ENCODE measurements at regions not wholly inside any gene's neighbourhood (a gene's known extent, or its start where the extent isn't known, plus 50 kb on each side); places are given as distances from the start of the nearest gene placed in this dataset.

DNA sequence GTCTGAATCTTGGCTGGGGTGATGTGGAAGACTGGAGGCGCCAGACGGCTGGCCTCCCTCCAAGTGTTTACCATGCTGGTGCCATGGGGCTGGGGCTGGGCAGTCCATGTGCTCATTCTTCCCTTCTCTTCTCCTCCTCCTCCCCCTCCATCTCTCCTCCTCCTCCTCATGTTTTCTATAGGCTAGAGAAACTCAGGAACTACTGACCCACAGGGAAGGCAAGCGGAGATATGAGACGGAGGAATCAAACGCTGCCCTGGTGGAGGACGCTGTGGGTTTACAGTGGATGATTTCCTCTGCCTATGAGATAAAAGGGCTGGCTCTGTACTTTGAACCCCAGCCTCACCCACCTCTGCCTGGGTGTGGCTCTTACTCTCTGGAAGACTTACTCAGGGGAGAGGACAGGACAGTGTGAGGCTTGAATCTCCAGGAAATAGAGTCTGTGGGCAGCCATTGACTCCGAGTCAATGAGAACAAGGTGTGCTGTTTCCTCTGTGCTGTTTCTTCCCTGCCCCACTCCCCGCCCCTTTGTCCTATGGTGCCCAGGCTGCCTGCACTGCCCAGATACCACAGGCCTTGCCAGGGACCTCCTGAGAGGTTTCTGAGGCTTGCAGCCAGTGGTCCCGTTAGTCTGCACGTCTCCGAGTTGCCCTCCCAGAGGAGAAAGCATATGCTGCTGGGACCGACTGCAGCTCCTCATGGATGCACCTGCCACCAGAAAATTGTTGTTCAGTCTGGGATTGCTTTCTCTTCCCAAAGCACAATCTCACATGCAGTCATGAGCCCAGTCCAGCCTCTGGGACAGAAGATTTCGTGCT is 132.6 kb upstream of the ARHGAP5 start:
- peak in 1 of 5 experiments; percentile 24 for DNase-seq

DNA sequence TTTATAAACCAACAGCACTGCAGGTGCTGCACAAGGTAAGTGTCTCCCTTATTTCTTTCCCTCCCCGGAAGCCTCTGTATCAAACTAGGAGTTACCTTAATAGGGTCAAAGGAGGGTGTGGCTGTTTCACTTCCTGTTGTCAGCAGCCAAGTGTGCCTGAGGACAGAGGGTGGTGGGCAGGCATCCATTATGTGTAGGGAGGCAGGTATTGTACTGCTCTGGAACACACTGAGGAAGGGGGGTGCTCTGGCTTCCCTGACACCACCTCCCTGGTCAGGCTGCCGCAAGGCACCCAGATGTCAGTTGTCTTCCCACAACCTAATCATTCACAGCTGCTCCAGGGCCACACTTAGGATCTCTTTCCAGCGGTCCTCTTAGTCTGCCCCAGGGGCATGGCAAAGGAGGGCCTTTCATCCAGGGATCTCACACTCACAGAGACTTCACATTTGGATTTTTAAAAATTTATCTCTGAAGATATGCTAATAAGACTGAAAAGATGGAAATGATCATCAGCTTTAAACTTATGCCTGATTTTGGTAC is 132.0 kb upstream of the ARHGAP5 start:
- DNase-seq = peak in 2 of 5 experiments; percentile 6 to 75

DNA sequence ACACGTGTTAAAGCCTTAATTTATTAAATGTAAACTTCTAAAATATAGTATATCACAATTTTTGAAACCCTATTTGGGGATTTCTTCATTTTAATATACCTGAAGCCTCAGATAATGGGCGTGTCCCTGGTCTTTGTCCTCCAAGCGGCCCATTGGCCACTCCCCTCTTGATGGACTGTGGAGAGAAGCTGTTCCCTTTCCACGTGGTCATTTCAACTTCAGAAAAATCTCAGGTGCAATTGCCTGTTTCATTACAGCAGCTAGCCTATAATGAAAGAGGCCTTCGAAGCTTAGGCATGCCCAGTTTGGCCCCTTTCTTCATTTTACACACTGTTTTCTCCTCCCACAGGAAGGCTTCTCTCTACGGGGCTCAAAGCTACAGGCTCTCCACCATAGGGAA is 131.4 kb upstream of the ARHGAP5 start:
- no peak for DNase-seq

DNA sequence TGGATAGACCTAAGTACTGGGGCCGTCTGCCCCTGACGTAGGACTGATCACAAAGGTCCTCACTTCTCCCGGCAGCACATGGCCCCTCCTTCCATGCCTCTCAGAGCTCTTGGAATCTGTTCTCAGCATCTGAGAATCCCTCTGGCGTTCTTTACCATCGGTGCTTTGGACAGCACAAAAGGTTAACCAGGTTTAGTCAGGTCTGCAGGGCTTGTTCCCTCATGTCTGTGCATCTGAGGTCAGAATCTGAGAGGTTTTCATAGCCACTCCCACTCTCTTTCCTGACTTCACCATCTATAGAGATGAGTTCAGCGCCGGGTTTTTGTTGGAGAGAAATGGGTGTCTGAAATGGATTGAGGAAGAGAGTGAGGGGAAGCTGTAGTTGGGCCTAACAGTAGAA is 130.0 kb upstream of the ARHGAP5 start:
- no peak for DNase-seq

DNA sequence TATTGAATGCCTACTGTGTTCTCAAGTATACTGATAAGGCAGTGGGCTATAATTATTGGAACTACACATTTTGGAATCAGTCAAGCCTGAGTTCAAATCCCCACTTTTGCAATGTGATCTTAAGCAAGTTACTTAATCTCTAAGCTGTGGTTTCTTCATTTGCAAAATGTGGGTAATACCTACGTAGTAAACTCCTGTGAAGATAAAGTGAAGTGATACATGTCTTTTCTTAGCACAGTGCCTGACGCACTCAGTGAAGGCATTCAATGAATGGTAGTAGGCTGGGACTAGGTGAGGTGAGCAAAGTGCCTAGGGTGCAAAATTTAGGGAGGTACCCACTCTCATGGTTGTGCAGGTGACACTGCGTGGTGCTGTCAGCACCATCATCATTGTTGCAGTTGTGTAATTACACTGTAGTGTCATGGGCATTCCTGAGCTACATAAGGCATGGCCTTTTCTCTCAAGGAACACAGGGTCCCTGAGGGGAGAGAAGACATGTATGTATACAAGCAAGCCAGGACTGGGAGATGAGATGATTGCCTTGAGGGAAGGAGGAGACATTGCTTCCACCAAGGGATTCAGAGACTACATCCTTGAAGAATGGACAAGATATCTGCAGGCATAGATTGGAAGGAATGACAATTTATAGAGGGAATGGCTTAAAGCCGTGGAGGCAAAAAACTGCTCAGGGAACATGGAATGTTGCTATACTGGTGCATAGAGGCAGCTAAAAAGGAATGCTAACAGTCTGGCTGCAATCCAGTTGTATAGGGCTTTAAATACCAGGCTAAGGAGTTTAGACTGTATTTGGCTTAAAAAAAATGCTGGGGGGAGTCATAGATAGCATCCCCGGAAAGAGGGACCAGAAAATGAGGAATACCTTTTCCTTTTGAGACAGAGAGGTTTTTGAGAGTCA is 129.2 kb upstream of the ARHGAP5 start:
- DNase-seq = peak in 1 of 5 experiments; percentile 74

DNA sequence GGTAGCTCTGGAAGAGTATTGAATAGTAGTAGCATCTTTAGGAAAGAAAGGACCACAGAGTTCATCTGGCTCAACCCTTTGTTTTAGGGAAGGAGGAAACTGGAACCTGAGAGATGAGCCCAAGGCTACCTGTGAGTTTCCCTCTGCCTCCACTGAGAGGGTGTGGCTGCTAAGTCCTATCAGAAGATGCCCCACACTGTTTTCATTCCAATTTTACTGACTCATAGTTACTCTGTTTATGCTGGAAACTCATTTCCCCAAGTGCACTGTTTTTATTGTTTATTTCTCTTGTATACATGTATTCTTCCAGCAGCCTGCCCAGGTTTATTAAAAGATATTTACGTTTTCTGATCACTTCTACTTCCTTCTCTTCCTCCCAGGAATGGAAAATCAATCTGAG is 127.4 kb upstream of the ARHGAP5 start:
- no peak for DNase-seq

DNA sequence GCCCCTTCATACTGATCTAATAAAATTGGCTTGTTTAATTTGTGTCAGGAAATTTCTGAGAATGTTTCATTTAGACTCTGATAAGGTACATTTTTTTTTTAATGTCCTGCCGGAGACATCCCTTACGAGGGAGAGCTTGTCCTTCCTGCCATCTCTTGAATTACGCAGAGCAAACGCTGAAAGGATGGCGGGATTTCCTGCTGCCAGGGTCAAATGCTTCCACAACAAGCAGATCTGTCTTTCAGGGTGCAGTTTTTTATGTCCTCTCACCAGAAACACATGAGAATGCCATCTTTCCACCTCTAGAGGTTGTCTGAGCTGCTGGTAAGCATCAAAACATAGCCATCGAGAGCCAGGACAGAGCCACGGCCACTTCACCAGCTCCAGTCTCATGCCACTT is 126.8 kb upstream of the ARHGAP5 start:
- DNase-seq = no peak

DNA sequence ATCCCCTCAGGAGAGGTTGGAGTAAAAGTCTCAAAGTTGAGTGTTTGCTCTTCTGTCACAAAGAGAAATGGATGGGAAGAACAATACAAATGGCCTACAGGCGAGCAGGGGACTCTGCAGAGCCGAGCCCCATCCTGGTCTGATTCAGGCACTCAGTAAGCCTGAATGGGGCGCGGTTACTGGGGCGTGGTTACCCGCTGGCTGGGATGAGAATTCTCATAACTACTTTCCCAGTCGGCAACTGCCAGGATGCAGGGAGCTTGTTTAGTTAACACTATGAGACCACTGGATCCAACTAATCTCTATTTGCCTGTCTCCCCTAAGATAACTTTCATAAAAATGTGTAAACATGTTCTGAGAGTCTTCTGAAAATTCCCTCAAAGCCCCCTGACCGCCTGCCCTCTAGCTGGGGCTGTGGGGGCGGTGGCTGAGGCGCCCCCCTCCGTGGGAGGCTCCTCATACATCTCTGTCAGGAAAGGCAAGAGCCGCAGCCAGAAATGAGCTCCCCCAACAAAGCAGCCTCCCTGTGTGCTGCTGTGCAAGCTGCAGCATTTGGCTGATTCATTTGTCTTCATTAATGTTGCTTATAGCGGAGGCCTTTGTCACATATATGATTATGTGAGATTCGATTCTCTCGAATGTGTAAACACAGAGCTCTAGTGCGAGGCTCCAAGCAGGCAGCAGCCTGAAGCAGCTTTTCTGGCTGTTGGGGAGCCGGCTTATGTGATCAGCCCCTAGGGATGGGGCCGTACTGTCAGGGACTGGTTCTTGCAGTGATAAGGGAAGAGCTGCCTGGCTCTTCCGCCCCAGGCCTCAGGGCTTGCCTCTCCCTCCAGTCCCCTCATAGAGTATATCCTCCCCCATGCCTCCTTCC is 126.1 kb upstream of the ARHGAP5 start:
- no peak for DNase-seq

DNA sequence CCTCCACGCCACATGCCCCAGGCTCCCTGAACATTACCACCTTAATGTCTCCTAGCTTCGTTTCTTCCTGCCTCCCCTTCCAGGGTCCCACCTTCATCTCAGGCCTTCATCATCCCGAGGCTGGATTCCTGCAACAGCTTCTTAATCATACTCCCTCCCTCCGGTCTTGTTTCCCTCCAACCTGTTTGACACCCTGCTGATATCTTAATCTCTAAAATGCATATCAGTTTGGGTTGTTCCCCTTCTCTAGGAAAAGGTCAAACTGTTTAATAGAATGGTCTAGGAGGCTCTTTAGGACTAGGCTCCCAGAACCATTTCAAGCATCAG is 125.5 kb upstream of the ARHGAP5 start:
- DNase-seq = no peak

DNA sequence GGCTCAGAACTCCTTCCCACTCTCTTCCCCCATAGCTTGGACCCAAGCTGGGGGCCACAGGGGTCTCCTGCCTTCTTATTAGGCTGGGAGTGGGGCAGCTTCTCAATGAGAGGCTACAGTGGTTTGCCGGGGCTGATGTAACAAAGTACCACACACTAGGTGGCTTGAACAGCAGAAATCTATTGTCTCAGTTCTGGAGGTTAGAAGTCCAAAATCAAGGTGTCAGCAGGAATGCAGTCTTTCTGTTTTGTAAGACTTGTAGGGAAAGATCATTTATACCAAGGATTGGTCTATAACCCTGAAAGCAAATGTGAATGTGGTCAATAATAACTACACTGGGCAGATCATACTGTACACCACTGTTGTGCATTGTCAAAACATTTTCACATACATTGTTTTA is 124.5 kb upstream of the ARHGAP5 start:
- DNase-seq = no peak

DNA sequence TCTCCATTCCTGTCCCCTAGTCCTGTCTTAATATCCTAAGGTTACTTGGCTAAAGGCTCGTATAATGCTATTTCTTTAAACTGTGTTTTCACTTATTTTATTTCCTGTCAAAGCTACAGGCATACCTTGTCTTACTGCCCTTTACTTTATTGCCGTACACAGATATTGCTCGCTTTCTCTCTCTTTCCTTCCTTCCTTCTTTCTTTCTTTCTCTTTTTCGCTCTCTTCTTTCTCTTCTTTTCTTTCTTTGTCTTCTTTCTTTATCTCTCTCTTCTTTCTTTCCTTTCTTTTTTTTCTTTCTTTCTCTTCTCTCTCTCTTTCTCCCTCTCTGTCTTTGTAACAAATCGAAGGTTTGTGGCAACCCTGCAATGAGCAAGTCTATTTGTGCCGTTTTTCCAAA is 123.9 kb upstream of the ARHGAP5 start:
- DNase-seq = no peak

DNA sequence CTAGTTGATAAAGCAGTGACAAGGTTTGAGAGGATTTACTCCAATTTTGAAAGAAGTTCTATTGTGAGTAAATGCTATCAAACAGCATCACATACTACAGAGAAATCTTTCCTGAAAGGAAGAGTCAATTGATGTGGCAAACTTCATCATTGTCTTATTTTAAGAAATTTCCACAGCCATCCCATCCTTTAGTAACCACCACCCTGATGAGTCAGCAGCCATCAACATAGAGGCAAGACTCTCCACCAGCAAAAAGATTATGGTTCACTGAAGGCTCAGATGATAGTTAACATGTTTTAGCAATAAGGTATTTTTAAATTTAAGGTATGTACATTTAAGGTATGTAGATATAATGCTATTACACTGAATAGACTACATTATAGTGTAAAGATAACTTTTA is 122.1 kb upstream of the ARHGAP5 start:
- no peak for DNase-seq

DNA sequence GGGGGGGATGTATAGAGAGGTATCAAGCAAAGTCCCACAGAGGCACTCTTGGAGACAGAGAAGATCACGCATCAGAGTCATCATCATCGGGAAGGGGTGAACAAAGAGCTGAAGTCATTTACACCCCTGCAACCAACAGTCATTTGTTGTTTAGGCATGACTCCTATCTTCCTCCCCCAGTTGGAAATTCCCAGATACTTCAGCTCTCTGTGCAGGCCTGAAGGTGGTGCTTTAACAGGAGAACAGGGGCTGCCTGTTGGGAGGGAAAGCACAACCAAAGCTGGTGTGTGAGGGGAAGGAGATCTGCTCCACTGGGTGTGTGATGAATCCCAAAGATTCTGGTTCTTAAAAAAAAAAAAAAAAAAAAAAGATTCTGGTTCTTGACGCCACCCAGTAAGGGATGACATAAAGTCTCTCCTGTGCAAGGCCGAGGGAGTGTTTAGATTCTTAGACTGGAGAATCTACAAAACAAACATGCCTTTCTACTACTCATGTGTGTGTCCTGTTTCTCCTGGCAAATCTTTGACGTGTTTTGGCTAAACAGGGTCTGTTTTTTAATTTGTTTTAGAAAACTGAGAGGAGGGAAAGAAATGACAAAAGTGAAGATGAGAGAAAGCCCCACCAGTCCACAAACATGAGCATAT is 121.0 kb upstream of the ARHGAP5 start:
- DNase-seq = no peak

DNA sequence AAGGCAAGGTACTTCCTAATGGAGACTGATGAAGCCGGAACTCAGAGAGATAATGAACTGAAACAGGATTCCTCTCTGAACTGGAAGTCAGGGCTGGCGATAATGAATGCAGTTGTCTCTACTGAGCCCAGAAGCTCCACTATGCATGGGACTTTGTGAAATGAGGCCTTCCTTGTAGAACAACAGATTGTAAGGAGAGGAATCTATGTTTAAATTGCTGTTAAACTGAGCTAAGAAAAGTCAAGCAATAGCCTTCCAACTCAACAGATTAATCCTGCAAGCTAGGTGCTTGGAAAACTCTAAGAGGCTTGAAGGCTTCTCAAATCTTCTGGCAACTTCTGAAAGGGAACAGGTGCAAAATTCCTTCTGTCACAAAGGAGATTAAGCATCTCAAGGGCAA is 119.5 kb upstream of the ARHGAP5 start:
- no peak for DNase-seq

DNA sequence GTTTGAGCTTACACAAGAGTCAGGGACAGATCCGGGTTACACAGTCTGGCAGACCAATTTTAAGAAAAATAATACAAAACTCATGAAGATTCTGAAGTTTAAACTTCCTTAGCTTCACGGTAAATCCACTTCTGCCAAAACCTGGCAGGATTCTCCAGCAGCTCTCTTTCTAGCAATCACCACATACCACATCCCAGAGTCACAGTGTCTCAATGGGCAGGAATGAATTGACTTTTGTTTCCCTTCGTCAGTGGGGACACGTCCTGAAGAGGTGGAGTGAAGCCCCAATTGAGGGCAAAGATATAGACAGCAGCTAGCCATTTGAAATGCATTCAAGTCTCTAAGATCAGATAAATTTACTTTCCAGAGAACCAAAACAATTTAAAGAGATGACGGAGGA is 117.1 kb upstream of the ARHGAP5 start:
- no peak for DNase-seq

DNA sequence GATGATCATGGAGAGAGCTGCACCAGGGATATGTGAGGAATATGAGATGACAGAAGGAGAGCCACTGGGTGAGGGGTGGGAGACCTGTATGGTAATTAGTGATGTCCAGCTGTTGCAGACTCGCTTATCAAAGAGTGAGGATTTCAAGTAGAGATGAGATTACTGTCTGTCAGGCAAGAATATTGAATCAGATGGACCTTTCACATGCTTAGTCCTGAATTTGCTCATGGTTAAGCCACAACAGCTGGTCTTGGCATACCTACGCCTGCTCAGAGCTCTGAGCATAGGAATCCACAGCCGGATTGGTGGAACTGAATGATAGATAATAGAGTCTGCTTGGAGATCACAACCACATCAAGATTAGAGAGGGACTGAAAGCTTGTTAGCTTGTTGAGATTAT is 115.2 kb upstream of the ARHGAP5 start:
- no peak for DNase-seq

DNA sequence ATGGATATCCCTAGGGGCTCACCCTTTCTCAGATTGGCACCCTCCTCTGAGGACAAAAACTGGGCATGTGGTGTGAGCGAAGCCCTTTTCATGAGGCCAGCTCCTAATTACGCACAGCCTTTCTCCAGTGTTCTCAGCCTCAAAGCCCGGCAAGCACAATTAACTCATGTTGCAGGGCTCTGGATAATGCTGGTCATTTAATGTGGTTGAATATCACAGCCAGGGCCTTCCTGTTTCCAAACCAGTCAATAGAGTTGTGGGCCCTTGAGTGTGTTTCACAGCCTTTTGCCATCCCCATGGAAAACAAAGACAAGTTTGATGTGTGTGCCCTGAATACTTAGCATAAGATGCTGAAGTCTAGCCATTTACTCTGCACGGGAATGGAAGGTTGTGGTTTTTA is 114.2 kb upstream of the ARHGAP5 start:
- DNase-seq = no peak

DNA sequence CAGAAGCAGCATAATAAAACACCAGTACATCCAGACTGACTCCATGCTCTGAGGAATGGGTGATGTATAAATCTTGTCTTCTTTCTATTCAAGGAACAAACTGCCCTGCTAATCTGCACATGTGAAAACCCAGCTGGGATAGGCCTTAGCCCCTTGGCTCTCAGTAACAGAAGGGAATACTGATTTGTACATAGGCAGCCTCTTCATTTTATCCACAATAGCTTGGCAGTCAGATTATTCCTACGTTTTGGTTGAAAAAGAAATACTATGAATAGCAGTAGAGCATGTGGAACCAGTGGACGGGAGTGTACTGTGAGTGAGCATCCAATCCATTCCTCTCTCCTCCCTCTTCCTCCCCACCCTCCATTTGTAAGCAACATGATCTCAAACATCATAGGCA is 113.5 kb upstream of the ARHGAP5 start:
- no peak for DNase-seq

DNA sequence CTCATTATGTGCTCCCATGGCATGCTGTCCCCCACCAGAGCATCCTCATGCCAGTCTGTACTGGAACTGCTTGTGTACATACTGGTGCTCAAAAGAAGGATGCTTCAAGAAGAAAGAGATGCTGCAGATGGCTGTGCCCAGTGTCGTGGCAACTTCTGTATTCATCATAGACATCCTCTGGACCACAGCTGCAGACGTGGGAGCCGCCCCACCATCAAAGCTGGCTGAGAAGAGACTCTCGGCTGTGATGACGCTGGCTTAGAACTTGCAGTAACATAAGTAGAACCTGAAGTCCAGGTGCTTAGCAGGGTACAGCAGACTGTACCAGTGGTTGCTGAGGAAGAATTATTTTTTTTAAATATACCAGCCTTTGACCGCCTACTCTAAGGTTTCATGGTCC is 112.6 kb upstream of the ARHGAP5 start:
- no peak for DNase-seq

DNA sequence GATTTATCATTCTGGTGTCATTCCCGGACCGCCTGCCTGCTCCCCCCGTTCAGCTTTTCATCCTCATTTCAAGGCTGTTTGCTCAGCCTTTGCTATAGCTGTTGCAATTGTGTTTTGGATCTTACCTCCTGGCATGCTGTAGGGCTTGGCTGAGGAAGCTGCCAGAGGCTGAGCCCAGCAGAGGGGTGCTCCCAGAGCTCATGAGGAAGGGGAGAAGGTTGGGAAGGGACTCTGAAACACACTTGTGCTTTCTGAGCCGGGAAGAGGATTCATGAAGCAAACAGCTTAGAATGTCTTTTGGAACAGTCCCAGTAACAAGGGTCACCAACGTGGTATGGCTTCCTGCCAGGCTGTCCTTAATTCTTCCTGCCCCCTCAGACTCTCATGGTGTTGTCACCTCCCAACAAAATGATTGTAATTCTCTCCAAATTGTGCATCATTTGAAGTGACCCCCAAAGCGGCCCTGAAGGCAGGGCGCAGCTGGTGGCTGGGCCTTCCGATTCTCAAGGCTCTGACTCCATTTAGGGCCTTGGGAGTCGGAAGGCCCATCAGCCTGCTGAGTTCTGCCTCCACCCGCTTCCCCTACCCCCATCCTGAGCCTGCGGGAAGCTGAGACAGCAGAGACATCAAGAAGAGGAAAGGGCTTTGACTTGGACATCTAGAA is 111.9 kb upstream of the ARHGAP5 start:
- no peak for DNase-seq

DNA sequence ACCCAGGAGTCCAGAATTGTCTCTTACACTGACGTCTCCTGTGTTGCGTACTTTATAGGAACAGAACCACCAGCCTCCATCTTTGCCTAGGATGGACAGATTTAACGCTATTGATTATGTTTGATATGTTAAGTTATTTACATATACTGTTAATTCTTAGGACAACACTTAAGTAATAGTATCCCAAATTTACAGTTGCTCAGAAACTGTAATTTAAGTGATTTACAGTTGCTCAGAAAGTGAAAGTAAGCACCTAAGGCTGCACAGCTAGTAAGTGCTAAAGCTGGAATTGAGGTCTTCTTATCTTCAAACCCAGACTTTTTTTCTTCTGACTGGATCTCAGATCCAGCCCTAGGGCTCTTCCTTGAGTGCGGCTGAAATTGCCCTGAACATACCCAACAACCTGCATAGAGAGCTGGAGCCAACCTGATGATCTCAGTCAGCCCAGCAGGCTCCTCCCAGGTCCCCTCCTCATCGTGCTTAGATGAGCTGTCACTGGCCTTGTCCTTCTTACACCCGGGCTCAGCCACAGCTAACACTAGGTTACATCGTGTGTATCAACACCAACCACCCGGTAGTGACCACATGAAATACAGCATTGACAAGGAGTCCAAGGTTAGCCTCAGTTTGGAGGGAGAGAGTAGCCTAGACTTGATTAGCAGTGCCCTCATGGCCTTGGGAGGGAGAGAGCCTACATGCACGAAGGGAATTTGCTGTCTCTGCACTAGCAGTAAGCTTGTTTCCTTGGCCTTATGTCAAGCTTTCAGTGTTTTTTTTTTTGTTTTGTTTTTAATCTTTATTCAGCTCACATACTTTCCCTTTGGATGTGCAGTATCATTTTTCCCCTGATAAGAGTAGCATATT is 111.1 kb upstream of the ARHGAP5 start:
- DNase-seq = peak in 1 of 5 experiments; percentile 21

All from T-helper 2 cell (primary cell).